GM18870 (cell line): ENCODE measurements at regions not wholly inside any gene's neighbourhood (a gene's known extent, or its start where the extent isn't known, plus 50 kb on each side); places are given as distances from the start of the nearest gene placed in this dataset.
"Not testable (repeated sequence)": the region's sequence is repeated elsewhere in the genome, so short reads cannot be mapped to it uniquely, and the experiment has no call there.

Experiments used
- ATAC-seq: cut with Tn5 transposase; IDR thresholded peaks from one replicate; pipeline ENCODE4 v1.9.1; 2021; ENCODE audit warnings: moderate library complexity; ENCODE audit not compliant: unreplicated experiment

DNA sequence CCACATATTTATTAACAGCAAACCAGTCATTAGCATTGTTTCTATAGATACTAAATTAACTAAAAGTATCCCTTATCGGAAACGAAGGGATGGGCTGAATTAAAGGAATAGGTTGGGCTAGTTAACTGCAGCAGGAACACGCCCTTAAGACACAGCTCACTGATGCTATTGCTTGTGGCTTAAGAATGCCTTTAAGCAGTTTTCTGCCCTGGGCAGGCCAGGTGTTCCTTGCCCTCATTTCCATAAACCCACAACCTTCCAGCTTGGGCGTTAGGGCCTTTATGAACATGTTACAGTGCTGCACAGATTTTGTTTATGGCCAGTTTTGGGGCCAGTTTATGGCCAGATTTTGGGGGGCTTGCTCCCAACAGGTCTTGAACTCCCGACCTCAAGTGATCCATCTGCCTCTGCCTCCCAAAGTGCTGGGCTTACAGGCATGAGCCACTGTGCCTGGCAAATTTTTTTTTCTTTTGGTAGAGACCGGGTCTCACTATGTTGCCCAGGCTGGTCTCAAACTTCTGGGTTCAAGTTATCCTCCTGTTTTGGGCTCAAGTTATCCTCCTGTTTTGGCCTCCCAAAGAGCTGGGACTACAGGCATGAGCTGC is 90.1 kb upstream of the GRIN2A start:
- not testable (repeated sequence) for ATAC-seq

DNA sequence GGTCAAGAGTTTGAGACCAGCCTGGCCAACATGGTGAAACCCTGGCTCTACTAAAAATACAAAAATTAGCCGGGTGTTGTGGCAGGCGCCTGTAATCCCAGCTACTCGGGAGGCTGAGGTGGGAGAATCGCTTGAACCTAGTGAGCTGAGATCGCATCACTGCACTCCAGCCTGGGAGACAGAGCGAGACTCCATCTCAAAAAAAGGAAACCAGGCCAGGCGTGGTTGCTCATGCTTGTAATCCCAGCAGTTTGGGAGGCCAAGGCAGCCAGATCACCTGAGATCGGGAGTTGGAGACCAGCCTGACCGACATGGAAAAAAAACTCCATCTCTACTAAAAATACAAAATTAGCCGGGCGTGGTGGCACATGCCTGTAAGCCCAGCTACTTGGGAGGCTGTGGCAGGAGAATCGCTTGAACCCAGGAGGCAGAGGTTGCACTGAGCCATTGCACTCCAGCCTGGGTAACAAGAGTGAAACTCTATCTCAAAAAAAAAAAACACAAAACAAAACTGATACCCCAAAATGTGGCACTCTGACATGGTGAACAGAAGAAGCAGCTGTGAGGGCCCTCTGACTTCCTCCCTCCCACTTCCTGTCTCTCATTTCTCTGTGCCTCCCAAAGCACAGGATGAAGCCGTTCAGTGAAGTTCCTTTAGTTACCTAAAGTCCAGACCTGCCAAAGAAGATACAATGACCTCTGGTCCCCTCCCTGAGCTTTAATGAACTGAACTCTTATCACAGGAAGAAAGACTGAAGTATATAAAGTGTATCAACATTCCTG is 93.2 kb upstream of the GRIN2A start:
- ATAC-seq: peak; percentile 61

DNA sequence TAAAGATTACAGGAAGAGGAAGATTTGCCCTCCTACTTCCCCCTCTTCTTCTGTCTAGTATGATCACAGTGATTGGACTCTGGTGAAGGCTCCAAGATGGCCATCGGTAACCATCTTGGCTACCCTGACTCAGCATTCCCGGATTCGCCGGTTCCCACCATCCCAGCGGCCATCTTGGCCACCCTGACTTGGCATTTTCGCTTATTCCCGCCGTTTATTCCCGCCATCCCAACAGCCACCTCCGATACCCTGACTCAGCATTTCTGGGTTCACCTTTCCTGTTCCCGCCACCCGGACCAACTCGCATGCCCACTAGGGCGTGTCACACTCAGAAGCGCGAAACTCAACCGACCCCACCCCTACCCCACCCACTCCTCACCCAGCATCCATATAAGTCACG is 95.4 kb upstream of the GRIN2A start:
- ATAC-seq: no peak

DNA sequence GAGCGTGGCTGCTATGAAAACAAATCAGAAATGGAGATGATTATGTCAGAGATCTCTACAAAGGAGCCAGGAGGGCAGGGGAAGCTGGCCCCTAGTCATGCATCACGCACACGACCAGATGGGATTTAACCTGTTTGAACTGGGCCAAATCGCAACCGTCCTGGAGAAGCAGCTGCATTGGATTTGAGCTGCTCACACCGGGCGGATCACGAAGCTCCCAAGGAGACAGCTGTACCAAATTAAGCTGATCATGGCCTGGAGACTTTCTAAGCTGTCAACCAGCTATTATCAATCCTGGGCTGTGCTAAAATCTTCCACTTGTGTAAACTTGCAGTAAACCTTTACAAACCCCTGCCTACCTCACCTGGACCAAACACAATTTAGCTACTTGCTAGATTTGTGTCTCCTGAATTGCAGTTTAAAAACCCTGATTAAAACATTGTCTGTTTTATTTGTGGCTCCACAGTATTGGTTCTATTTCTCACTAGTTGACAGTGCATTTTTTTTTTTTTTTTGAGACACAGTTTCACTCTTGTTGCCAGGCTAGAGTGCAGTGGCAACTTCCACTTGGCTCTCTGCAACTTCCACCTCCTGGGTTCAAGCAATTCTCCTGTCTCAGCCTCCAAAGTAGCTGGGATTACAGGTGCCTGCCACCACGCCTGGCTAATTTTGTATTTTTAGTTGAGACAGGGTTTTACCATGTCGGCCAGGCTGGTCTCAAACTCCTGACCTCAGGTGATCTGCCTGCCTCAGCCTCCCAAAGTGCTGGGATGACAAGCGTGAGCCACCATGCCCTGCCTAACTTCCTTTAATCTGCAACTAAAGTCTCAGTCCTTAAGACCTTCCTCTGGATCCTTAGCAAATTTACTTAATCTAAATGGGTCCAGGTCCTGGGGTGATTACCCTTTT is 98.3 kb upstream of the GRIN2A start:
- no peak for ATAC-seq

DNA sequence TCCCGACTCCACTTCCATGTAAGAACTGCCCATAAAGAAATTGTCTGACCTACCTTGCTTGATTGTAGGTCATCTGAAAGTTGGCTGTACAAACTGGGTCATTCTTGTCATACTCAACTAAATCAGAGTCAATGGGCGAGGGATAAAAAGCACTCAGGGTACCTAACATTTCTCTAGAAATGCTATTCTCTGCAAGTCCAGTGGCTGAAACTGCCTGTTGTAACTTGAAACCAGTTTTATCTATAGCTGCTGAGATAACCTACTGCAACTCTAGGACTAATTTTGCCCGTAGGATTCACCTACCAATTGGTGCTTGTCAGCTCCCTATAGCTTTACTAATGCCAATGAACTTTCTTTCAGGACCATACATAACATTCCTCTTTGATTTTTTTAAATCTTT is 100.1 kb upstream of the GRIN2A start:
- no peak for ATAC-seq

GRCh38 chr16:10283246-10283645 is 101.0 kb upstream of the GRIN2A start:
- ATAC-seq: not testable (repeated sequence)

DNA sequence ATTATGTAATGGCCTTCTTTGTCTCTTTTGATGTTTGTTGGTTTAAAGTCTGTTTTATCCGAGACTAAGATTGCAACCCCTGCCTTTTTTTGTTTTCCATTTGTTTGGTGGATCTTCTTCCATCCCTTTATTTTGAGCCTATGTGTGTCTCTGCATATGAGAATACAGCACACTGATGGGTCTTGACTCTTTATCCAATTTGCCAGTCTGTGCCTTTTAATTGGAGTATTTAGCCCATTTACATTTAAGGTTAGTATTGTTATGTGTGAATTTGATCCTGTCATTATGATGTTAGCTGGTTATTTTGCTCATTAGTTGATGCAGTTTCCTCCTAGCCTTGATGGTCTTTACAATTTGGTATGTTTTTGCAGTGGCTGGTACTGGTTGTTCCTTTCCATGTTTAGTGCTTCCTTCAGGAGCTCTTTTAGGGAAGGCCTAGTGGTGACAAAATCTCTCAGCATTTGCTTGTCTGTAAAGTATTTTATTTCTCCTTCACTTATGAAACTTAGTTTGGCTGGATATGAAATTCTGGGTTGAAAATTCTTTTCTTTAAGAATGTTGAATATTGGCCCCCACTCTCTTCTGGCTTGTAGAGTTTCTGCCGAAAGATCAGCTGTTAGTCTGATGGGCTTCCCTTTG is 95.3 kb upstream of the ATF7IP2 start:
- not testable (repeated sequence) for ATAC-seq

DNA sequence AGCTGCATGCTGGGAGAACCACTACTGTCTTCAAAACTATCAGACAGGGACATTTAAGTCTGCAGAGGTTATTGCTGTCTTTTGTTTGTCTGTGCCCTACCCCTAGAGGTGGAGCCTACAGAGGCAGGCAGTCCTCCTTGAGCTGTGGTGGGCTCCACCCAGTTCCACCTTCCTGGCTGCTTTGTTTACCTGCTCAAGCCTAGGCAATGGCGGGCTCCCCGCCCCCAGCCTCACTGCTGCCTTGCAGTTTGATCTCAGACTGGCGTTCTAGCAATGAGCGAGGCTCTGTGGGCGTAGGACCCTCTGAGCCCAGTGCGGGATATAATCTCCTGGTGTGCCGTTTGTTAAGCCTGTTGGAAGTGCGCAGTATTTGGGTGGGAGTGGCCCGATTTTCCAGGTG is 93.7 kb upstream of the ATF7IP2 start:
- not testable (repeated sequence) for ATAC-seq

- ATAC-seq: not testable (repeated sequence)
Observed at GRCh38 chr16:10292976-10293375, 92.9 kb upstream of the ATF7IP2 start.

- not testable (repeated sequence) for ATAC-seq
Observed at GRCh38 chr16:10294153-10294552, 91.7 kb upstream of the ATF7IP2 start.

- ATAC-seq: no peak
Observed at GRCh38 chr16:10296956-10297340, 88.9 kb upstream of the ATF7IP2 start.

DNA sequence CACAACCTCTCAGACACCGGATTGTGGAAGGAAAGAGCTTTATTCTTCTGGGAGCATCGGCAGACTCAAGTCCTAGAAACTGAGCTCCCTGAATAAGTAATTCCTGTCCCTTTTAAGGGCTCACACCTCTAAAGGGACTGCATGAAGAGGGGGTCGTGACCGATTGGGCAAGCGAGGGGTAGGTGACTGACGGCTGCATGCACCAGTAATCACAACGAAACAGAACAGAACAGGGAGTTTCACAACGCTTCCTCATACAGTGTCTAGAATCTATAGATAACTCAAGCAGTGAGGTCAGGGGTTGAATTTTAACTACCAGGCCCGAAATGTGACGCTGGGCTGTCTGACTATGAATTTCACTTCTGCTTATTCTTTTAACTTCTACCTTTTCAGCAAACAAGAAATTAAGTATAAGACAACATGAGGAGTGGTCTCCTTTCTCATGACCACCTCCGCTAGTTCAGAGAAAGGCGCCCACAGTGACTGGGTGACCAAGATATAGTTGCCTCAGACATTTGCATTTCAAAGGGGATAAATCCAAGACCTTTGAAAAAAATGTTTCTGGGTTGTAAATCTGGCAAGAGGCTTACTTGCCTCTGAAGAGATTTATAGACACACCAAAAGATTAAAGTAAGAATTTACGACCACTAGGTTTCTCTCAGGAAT is 88.4 kb upstream of the ATF7IP2 start:
- peak; percentile 88 for ATAC-seq

DNA sequence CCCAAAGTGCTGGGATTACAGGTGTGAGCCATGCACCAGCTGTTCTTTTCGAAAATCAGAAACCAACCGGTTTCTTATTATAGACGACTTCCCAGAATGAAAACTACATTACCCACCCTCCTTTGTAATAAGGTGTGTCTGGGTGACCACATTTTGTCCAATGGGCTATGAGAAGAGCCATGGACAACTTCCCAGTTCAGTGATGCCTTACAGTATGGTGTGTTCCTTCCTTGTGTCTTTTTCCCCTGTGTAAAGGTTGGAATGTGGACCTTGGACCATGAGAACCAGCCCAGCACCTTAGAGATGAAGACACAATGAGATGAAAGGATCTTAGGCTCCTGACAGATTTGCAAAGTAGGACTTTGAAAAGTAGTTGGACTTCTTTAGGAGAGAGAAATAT is 85.0 kb upstream of the ATF7IP2 start:
- no peak for ATAC-seq

GRCh38 chr16:10301547-10301946 is 84.3 kb upstream of the ATF7IP2 start:
- ATAC-seq: not testable (repeated sequence)

DNA sequence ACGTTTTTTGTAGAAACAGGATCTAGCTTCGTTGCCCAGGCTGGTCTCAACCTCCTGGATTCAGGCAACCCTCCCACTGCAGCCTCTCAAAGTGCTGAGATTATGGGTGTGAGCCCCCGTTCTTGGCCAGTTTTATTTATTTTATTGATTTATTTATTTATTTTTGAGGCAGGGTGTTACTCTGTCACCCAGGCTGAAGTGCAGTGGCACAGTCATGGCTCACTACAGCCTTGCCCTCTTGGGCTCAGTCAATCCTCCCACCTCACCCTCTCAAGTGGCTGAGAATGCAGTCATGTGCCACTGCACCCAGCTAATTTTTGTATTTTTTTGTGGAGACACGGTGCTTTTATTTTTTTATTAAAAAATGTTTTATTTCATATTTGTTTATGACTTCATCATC is 79.9 kb upstream of the ATF7IP2 start:
- no peak for ATAC-seq

DNA sequence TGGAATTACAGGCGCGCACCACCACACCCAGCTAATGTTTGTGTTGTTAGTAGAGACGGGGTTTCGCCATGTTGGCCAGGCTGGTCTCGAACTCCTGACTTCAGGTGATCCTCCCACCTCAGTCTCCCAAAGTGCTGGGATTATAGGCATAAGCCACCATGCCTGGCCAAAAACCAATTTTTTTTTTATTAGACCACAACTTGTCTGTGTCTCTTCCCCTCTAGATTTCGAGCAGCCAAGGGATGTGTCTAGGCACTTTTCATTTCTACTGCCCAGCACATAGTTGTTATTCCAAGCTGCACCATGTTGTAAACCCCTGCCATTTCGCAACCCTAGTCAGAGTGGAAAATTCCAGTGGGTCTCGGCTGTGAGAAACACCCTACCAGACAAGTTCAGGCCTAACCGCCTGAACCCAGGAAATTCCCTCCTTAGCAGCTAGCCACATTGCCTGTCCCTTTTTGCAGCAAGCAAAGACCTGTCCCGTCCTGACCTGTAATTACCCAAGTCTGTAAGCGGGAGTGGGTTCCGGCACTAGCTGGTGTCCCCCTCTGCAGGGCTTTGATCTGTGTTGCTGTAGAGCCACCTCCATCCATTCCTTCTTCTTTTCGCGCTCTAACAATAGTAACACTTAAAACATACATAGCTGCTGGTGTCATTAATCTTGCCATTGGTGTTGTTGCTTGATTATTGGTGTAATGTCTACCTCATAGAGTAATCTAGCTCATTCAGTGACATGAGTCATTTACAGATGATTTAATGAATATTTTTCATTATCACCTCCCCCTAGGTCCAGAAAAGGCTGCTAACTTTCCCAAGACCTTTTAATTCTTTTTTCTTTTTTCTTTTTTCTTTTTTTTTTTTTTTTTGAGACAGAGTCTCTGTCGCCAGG is 77.3 kb upstream of the ATF7IP2 start:
- no peak for ATAC-seq

DNA sequence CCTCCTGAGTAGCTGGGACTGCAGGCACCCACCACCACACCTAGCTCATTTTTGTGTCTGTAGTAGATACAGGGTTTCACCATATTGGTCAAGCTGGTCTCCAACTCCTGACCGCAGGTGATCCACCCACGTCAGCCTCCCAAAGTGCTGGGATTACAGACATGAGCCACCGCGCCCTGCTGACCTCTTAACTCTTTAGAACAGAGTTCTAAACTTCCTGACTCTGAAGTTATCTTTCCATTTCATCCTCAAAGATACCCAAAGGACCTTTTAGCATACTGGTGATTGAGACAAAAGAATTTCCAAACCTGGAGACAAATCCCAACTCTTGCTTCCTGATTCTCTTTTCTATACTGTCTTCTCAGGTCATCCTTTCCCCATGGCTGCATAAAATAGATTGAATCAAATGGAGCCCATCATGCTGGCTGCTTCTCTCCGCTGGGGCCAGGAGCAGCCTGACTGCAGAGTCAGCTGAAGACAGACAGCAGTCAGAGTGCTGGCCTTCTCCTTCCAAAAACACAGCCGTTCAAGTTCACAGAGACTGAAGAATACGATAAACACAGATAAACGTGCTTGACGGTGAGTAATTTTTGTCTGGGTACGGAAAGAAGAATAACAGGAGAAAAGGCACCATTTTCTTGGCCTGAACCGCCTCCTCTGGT is 76.5 kb upstream of the ATF7IP2 start:
- ATAC-seq: no peak

GRCh38 chr16:10312008-10312407 is 73.9 kb upstream of the ATF7IP2 start:
- ATAC-seq: no peak
